Hindlimb muscle (tissue), 1 donor: ENCODE measurements at regions not wholly inside any gene's neighbourhood (a gene's known extent, or its start where the extent isn't known, plus 50 kb on each side); places are given as distances from the start of the nearest gene placed in this dataset.

Experiments
- DNase-seq: peaks from one replicate; pipeline ENCODE4 v3.0.0-alpha.2; 2013

GRCh38 chr1:239539051-239539450, 152.7 kb downstream of the CHRM3 start:
- DNase-seq = no peak

GRCh38 chr1:239539812-239540211, 153.4 kb downstream of the CHRM3 start:
- no peak for DNase-seq

GRCh38 chr1:239543873-239544272, 157.5 kb downstream of the CHRM3 start:
- no peak for DNase-seq

- DNase-seq = no peak
Measured at GRCh38 chr1:239545466-239545865, 159.1 kb downstream of the CHRM3 start.

- no peak for DNase-seq
Measured at GRCh38 chr1:239547987-239548386, 161.6 kb downstream of the CHRM3 start.

- DNase-seq = no peak
Measured at GRCh38 chr1:239550178-239550577, 163.8 kb downstream of the CHRM3 start.

GRCh38 chr1:239555350-239555749, 169.0 kb downstream of the CHRM3 start:
- DNase-seq = no peak

- no peak for DNase-seq
Measured at GRCh38 chr1:239558559-239558958, 172.2 kb downstream of the CHRM3 start.

GRCh38 chr1:239558991-239559390, 172.6 kb downstream of the CHRM3 start:
- DNase-seq = no peak

GRCh38 chr1:239560921-239561320, 174.6 kb downstream of the CHRM3 start:
- DNase-seq = no peak

GRCh38 chr1:239562095-239562494, 175.7 kb downstream of the CHRM3 start:
- DNase-seq = no peak

- DNase-seq = no peak
Measured at GRCh38 chr1:239563681-239564080, 177.3 kb downstream of the CHRM3 start.

- DNase-seq = no peak
Measured at GRCh38 chr1:239566074-239566473, 179.7 kb downstream of the CHRM3 start.

- no peak for DNase-seq
Measured at GRCh38 chr1:239570878-239571277, 184.5 kb downstream of the CHRM3 start.

- DNase-seq = no peak
Measured at GRCh38 chr1:239572183-239572582, 185.8 kb downstream of the CHRM3 start.

GRCh38 chr1:239574112-239574511, 187.7 kb downstream of the CHRM3 start:
- no peak for DNase-seq

- DNase-seq = no peak
Measured at GRCh38 chr1:239575113-239575512, 188.7 kb downstream of the CHRM3 start.

GRCh38 chr1:239583536-239583935, 197.2 kb downstream of the CHRM3 start:
- DNase-seq = no peak

- no peak for DNase-seq
Measured at GRCh38 chr1:239586128-239586527, 199.8 kb downstream of the CHRM3 start.

GRCh38 chr1:239587066-239587465, 200.7 kb downstream of the CHRM3 start:
- no peak for DNase-seq

- DNase-seq = no peak
Measured at GRCh38 chr1:239587574-239588369, 201.4 kb downstream of the CHRM3 start.

GRCh38 chr1:239590556-239590955, 204.2 kb downstream of the CHRM3 start:
- no peak for DNase-seq

- DNase-seq = no peak
Measured at GRCh38 chr1:239593527-239593926, 207.2 kb downstream of the CHRM3 start.

GRCh38 chr1:239600588-239600987, 214.2 kb downstream of the CHRM3 start:
- DNase-seq = no peak

- DNase-seq = no peak
Measured at GRCh38 chr1:239601108-239601507, 214.7 kb downstream of the CHRM3 start.
